ENCODE measurements at regions not wholly inside any gene's neighbourhood (a gene's known extent, or its start where the extent isn't known, plus 50 kb on each side); places are given as distances from the start of the nearest gene placed in this dataset.

- H3K14ac ChIP-seq (ENCODE audit: insufficient read length), result no peak overlapping the region
- H3K9ac ChIP-seq (replicated peaks in 1 of 4; ENCODE audit: extremely low read depth in 1 of 4, low read depth in 3 of 4, low read length in 3 of 4), result no peak overlapping the region
- no peak overlapping the region for H4K8ac ChIP-seq (ENCODE audit: extremely low read depth, insufficient read depth, low read length)
- H2BK120ac ChIP-seq (replicated peaks; ENCODE audit: low read depth, low read length), result no peak overlapping the region
- no peaks in the 10 kb centered on the region for H3K79me2 ChIP-seq (ENCODE audit: control insufficient read depth in 1 of 2, insufficient read depth in 2 of 2, low read length in 2 of 2)
- no peak overlapping the region for H2BK5ac ChIP-seq (ENCODE audit: low read depth, low read length)
- H3K18ac ChIP-seq (ENCODE audit: extremely low read depth, low read length), result no peak overlapping the region
- no peak for FAIRE-seq
- H3K36me3 ChIP-seq (ENCODE audit: control insufficient read depth in 2 of 4, insufficient read depth in 4 of 4, low read length in 3 of 4), result no peaks in the 10 kb centered on the region
- no peak overlapping the region for H3K27ac ChIP-seq (ENCODE audit: low read depth, low read length)
- H2BK20ac ChIP-seq (ENCODE audit: low read length), result no peak overlapping the region
- H2BK15ac ChIP-seq (ENCODE audit: low read length), result no peak overlapping the region
- WGBS, 2 experiments (ENCODE audit: extremely low coverage in 1 of 2, insufficient coverage in 1 of 2, insufficient read length in 1 of 2, insufficient replicate concordance in 2 of 2, low coverage in 1 of 2, low lambda C conversion rate in 2 of 2, missing lambda C conversion rate in 1 of 2), result 96% methylated on average over 6 of the region's 6 CpGs; no CpG with 5 or more reads in 1 of the 2 experiments
- no peaks in the 10 kb centered on the region for H3K9me3 ChIP-seq (ENCODE audit: insufficient read depth in 2 of 2, low read depth in 1 of 2, low read length in 1 of 2)
- ChIA-PET CTCF (ENCODE audit: partially characterized antibody) (interaction anchor here (1.1 to 1.3 kb wide), 2 partner anchors 11 to 456 kb away, joined by 3 read pairs; no protein-coding TSS in a partner anchor), POLR2A (ENCODE audit: partially characterized antibody) (no interaction called here)
- no peak overlapping the region for H4K91ac ChIP-seq (replicated peaks; ENCODE audit: insufficient read length, low read length)
- DNase-seq (ENCODE audit: low read depth in 1 of 2, low spot score in 2 of 2), result no peak
- H3K4ac ChIP-seq (replicated peaks; ENCODE audit: insufficient read length, low read depth, low read length), result no peak overlapping the region
- H3K23ac ChIP-seq (ENCODE audit: insufficient read length), result no peak overlapping the region
- H2AFZ ChIP-seq (ENCODE audit: low read length), result no peak overlapping the region
- H4K20me1 ChIP-seq (replicated peaks in 1 of 2; ENCODE audit: control insufficient read depth in 1 of 2, insufficient read depth in 2 of 2, low read length in 2 of 2), result no peaks in the 10 kb centered on the region
- no peak overlapping the region for H2BK12ac ChIP-seq (ENCODE audit: low read depth, low read length)
- no peak overlapping the region for H3K4me2 ChIP-seq (ENCODE audit: insufficient read depth in 1 of 2, low read depth in 2 of 2, low read length in 2 of 2)
- no peak overlapping the region for H3K56ac ChIP-seq (replicated peaks; ENCODE audit: insufficient read length, low read depth, low read length)
- no peak overlapping the region for H2AK5ac ChIP-seq (ENCODE audit: low read depth, low read length)
- peaks cover 0 to 4% (median 0%) of the 10 kb centered on the region in 4 experiments; a peak in 1 of 7 replicates for H3K4me1 ChIP-seq (replicated peaks in 1 of 4; ENCODE audit: control insufficient read depth in 3 of 4, insufficient read depth in 4 of 4, low read length in 3 of 4)
- no peaks in the 10 kb centered on the region for H3K27me3 ChIP-seq (replicated peaks in 1 of 4; ENCODE audit: control insufficient read depth in 3 of 4, extremely low read depth in 1 of 4, insufficient read depth in 3 of 4, low read length in 3 of 4)
- no peak for TF ChIP-seq BACH1 (IDR thresholded peaks at IDR 0.05; ENCODE audit: low read length)
- TF ChIP-seq BRCA1 (IDR thresholded peaks at IDR 0.05; ENCODE audit: low read depth, low read length), result no peak
- TF ChIP-seq ATF2 (IDR thresholded peaks at IDR 0.05; ENCODE audit: low read length), result no peak
- no peak for TF ChIP-seq TAF1 (IDR thresholded peaks at IDR 0.05; ENCODE audit: low read depth, low read length)
- TF ChIP-seq FOSL1 (IDR thresholded peaks at IDR 0.05; ENCODE audit: insufficient read depth, low read depth, low read length), result no peak
- no peak for TF ChIP-seq JUN (IDR thresholded peaks at IDR 0.05; ENCODE audit: low read depth, low read length)
- no peak overlapping the region for H3K4me3 ChIP-seq (ENCODE audit: extremely low read depth in 1 of 4, insufficient read depth in 2 of 4, low read depth in 3 of 4, low read length in 4 of 4)
- no peaks in the 10 kb centered on the region for H3K79me1 ChIP-seq (ENCODE audit: low read depth, low read length)
- no peaks in the 10 kb centered on the region; the same call in 1 of the 2 replicates for H3K23me2 ChIP-seq (ENCODE audit: low read depth, low read length)
- no peak overlapping the region for H4K5ac ChIP-seq (ENCODE audit: insufficient read length, low read depth, low read length)
Observed at GRCh38 chr2:64787019-64787365, 133.3 kb upstream of the SERTAD2 start.

Measured in H1 (cell line).